Testis (tissue), 2 donors: ENCODE measurements at regions not wholly inside any gene's neighbourhood (a gene's known extent, or its start where the extent isn't known, plus 50 kb on each side); places are given as distances from the start of the nearest gene placed in this dataset.

Source experiments
- POLR2A ChIP-seq: fragments of 450-650 bp; IDR thresholded peaks from one replicate; pipeline ENCODE4 v1.6.1; 2017; ENCODE audit warnings: antibody characterized with exemption, mild to moderate bottlenecking, moderate library complexity
- TF ChIP-seq, protein P1 (sequence below), 3 experiments: fragments of 450-650 bp in 2 of 3; fragments of 200-600 bp in 1 of 3; sonication (generic) in 1 of 3; IDR thresholded peaks; one replicate each; pipeline ENCODE4 v1.5.1; 2016 to 2019; ENCODE audit warnings: antibody characterized with exemption in 3 of 3, mild to moderate bottlenecking in 2 of 3, moderate library complexity in 1 of 3

DNA sequence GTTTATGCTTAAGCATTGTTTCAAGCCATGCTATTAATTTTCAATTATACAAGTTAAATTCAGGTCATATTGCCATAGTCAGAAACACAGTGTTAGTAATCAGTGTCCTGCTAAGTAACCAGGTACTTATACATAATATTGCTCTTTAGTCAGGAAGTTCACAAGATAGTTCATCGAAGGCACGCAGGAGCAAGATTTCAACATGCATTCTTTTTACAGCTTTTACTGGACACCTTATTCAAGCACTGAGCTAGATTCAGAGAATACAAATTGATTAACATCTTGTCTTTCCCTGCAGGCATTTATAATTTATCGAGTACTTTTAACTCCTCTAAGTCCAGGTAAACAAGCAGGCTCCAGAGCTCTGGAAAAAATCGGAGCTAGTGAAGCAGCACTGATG lies 202.3 kb upstream of the BRINP3 start:
- no peak for TF ChIP-seq POLR2A
- TF ChIP-seq, protein P1, sequence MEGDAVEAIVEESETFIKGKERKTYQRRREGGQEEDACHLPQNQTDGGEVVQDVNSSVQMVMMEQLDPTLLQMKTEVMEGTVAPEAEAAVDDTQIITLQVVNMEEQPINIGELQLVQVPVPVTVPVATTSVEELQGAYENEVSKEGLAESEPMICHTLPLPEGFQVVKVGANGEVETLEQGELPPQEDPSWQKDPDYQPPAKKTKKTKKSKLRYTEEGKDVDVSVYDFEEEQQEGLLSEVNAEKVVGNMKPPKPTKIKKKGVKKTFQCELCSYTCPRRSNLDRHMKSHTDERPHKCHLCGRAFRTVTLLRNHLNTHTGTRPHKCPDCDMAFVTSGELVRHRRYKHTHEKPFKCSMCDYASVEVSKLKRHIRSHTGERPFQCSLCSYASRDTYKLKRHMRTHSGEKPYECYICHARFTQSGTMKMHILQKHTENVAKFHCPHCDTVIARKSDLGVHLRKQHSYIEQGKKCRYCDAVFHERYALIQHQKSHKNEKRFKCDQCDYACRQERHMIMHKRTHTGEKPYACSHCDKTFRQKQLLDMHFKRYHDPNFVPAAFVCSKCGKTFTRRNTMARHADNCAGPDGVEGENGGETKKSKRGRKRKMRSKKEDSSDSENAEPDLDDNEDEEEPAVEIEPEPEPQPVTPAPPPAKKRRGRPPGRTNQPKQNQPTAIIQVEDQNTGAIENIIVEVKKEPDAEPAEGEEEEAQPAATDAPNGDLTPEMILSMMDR (IDR thresholded peaks at IDR 0.05), result no peak
